Spleen (tissue), 11 donors: ENCODE measurements at regions not wholly inside any gene's neighbourhood (a gene's known extent, or its start where the extent isn't known, plus 50 kb on each side); places are given as distances from the start of the nearest gene placed in this dataset.

Experiments
- DNase-seq: peaks from one replicate; pipeline ENCODE4 v3.0.0-alpha.2; 2020
- H3K27ac ChIP-seq, 8 donors: fragments of 200-600 bp; sonication (generic) in 7 of 8; 1 replicate in 4 of 8; 2 replicates in 4 of 8; pipeline versions ENCODE4 v1.5.0 to v1.8.0; 2016 to 2021; ENCODE audit warnings: inconsistent platforms in 4 of 8, mild to moderate bottlenecking in 4 of 8, moderate library complexity in 1 of 8
- H3K27me3 ChIP-seq, 7 donors: fragments of 200-600 bp; sonication (generic) in 6 of 7; replicated peaks in 1 of 7; 1 replicate in 4 of 7; 2 replicates in 3 of 7; pipeline versions ENCODE4 v1.5.0 to v1.8.0; 2016 to 2021; ENCODE audit warnings: inconsistent platforms in 3 of 7, mild to moderate bottlenecking in 1 of 7
- H3K36me3 ChIP-seq, 6 donors: fragments of 200-600 bp; sonication (generic) in 5 of 6; 1 replicate in 4 of 6; 2 replicates in 2 of 6; pipeline versions ENCODE4 v1.5.0 to v1.8.0; 2016 to 2021; ENCODE audit warnings: inconsistent platforms in 2 of 6
- H3K4me1 ChIP-seq, 6 donors: fragments of 200-600 bp; sonication (generic) in 5 of 6; 1 replicate in 3 of 6; 2 replicates in 3 of 6; pipeline versions ENCODE4 v1.5.0 to v1.8.0; 2016 to 2021; ENCODE audit warnings: inconsistent platforms in 3 of 6
- H3K4me3 ChIP-seq, 8 donors: fragments of 200-600 bp; sonication (generic) in 7 of 8; 1 replicate in 4 of 8; 2 replicates in 4 of 8; pipeline versions ENCODE4 v1.5.0 to v1.8.0; 2016 to 2021; ENCODE audit warnings: inconsistent platforms in 4 of 8, mild to moderate bottlenecking in 4 of 8, moderate library complexity in 2 of 8
- H3K9me3 ChIP-seq, 8 donors: fragments of 200-600 bp; sonication (generic) in 7 of 8; 1 replicate in 4 of 8; 2 replicates in 4 of 8; pipeline versions ENCODE4 v1.5.0 to v1.8.0; 2016 to 2021; ENCODE audit warnings: inconsistent platforms in 4 of 8
- CTCF ChIP-seq, 11 experiments: fragments of 200-600 bp in 7 of 11; fragments of 450-650 bp in 4 of 11; sonication (generic) in 4 of 11; IDR thresholded peaks in 8 of 11; conservative IDR thresholded peaks in 3 of 11; 1 replicate in 7 of 11; 2 replicates in 4 of 11; pipeline versions ENCODE4 v1.4.0 to v1.8.0; 2016 to 2021; ENCODE audit warnings: antibody characterized with exemption in 11 of 11, inconsistent platforms in 4 of 11, mild to moderate bottlenecking in 1 of 11
- POLR2A ChIP-seq, 3 donors: fragments of 450-650 bp; IDR thresholded peaks; one replicate each; pipeline ENCODE4 v1.5.1; 2017; ENCODE audit warnings: antibody characterized with exemption in 3 of 3, mild to moderate bottlenecking in 1 of 3
- POLR2AphosphoS5 ChIP-seq, 3 donors: sonication (generic); formaldehyde crosslinking; IDR thresholded peaks; one replicate each; pipeline ENCODE4 v1.5.1; 2017; ENCODE audit warnings: antibody characterized with exemption in 3 of 3
- WGBS, 5 donors: extraction: QIAGEN DNeasy Blood & Tissue Kit in 3 of 5; methylation state at CpG; one replicate each; pipeline versions ENCODE4 v1.1.5 to v1.1.7; 2013 to 2018; 5-methylcytosine and 5-hydroxymethylcytosine counted together
- intact Hi-C: fragments of 100-400 bp; cut with DNase I; formaldehyde crosslinking; loops from one replicate; pipeline ENCODE4 v1.15.0; 2023; ENCODE audit warnings: low total_unique reads
- donor health status: healthy with polysubstance abuse.
- donor health status: DM: no; HTN: no; CAD: no; lungs with moderate emphysema.
- donor health status: DM: no; HTN: no; CAD: no.
- donor health status: Bipolar disorder and iron deficiency.
- donor health status: healthy.
- donor health status: DM: no; HTN: no; CAD: no.
- donor health status: DM: yes; HTN: yes; CAD: no.

- no peaks in the 10 kb centered on the region for H3K4me1 ChIP-seq
- WGBS, 5 donors: 42 to 56% (median 53%) methylated on average over 9 of the region's 9 CpGs
- intact Hi-C loops: no loop called here
- TF ChIP-seq CTCF (IDR thresholded peaks at IDR 0.05 in 8 of 11, conservative IDR thresholded peaks at IDR 0.05 in 3 of 11) (no peak), POLR2AphosphoS5 (IDR thresholded peaks at IDR 0.05) (no peak), POLR2A (IDR thresholded peaks at IDR 0.05) (no peak)
- no peaks in the 10 kb centered on the region for H3K9me3 ChIP-seq
- DNase-seq: no peak
- no peak overlapping the region for H3K4me3 ChIP-seq
- no peak overlapping the region for H3K27ac ChIP-seq
- peaks cover 0 to 73% (median 10%) of the 10 kb centered on the region in 7 donors for H3K27me3 ChIP-seq
- no peaks in the 10 kb centered on the region for H3K36me3 ChIP-seq
Observed at GRCh38 chr11:120010775-120011174, 127.1 kb downstream of the TRIM29 start.

GRCh38 chr11:120009938-120010337 is 128.0 kb downstream of the TRIM29 start:
- Histone ChIP-seq H3K4me1 (no peaks in the 10 kb centered on the region), H3K27me3 (peaks cover 0 to 67% (median 10%) of the 10 kb centered on the region in 7 donors), H3K4me3 (no peak overlapping the region), H3K27ac (no peak overlapping the region), H3K36me3 (no peaks in the 10 kb centered on the region), H3K9me3 (no peaks in the 10 kb centered on the region)
- 85 to 93% (median 87%) methylated on average over 4 of the region's 4 CpGs for WGBS, 5 donors
- TF ChIP-seq CTCF (IDR thresholded peaks at IDR 0.05 in 8 of 11, conservative IDR thresholded peaks at IDR 0.05 in 3 of 11) (no peak), POLR2A (IDR thresholded peaks at IDR 0.05) (no peak), POLR2AphosphoS5 (IDR thresholded peaks at IDR 0.05) (no peak)
- no peak for DNase-seq
- intact Hi-C loops: no loop called here

GRCh38 chr11:120007144-120007543 is 130.8 kb downstream of the TRIM29 start:
- peaks cover 0 to 48% (median 0%) of the 10 kb centered on the region in 7 donors for H3K27me3 ChIP-seq

GRCh38 chr11:120004723-120005122 is 133.2 kb downstream of the TRIM29 start:
- no peak overlapping the region for H3K27ac ChIP-seq
- no peaks in the 10 kb centered on the region for H3K4me1 ChIP-seq
- H3K27me3 ChIP-seq: peaks cover 0 to 37% (median 0%) of the 10 kb centered on the region in 7 donors
- no peak for TF ChIP-seq POLR2AphosphoS5 (IDR thresholded peaks at IDR 0.05)
- no peak overlapping the region for H3K4me3 ChIP-seq
- DNase-seq: no peak
- no peaks in the 10 kb centered on the region for H3K9me3 ChIP-seq
- 48 to 88% (median 84%) methylated on average over 4 of the region's 4 CpGs for WGBS, 5 donors
- H3K36me3 ChIP-seq: no peaks in the 10 kb centered on the region
- intact Hi-C loops: no loop called here

More at GRCh38 chr11:120007144-120007543, 130.8 kb downstream of the TRIM29 start:
- Histone ChIP-seq H3K4me3 (no peak overlapping the region), H3K27ac (no peak overlapping the region), H3K4me1 (no peaks in the 10 kb centered on the region), H3K36me3 (no peaks in the 10 kb centered on the region), H3K9me3 (no peaks in the 10 kb centered on the region)
- no peak for TF ChIP-seq POLR2A (IDR thresholded peaks at IDR 0.05)
- no peak for TF ChIP-seq CTCF (IDR thresholded peaks at IDR 0.05 in 8 of 11, conservative IDR thresholded peaks at IDR 0.05 in 3 of 11)
- TF ChIP-seq POLR2AphosphoS5 (IDR thresholded peaks at IDR 0.05): no peak
- intact Hi-C loops: no loop called here
- DNase-seq: no peak
- 84 to 94% (median 89%) methylated on average over 4 of the region's 4 CpGs for WGBS, 5 donors
